Neuronal stem cell (in vitro differentiated cells): ENCODE measurements at regions not wholly inside any gene's neighbourhood (a gene's known extent, or its start where the extent isn't known, plus 50 kb on each side); places are given as distances from the start of the nearest gene placed in this dataset.
A peak's percentile ranks its signal among the peaks of the same experiment; 100 is the strongest.

ENCODE experiments used
- DNase-seq: peaks from one replicate; pipeline ENCODE4 v3.0.0-alpha.2; 2013; ENCODE audit warnings: low spot score
- H2AFZ ChIP-seq: one replicate; pipeline ENCODE4 v1.6.1; 2013; ENCODE audit warnings: mild to moderate bottlenecking, low read length, inconsistent platforms
- H2AK5ac ChIP-seq: 2 replicates; pipeline ENCODE4 v1.6.1; 2013; ENCODE audit warnings: low read depth, mild to moderate bottlenecking, inconsistent platforms, low read length, moderate library complexity, mixed read lengths
- H2BK120ac ChIP-seq: 2 replicates; pipeline ENCODE4 v1.6.1; 2013; ENCODE audit warnings: low read depth, mild to moderate bottlenecking, inconsistent platforms, low read length, moderate library complexity, mixed read lengths
- H2BK12ac ChIP-seq: one replicate; pipeline ENCODE4 v1.6.1; 2013; ENCODE audit warnings: low read length, inconsistent platforms
- H2BK15ac ChIP-seq: 2 replicates; pipeline ENCODE4 v1.6.1; 2013; ENCODE audit warnings: mild to moderate bottlenecking, low read length, inconsistent platforms, mixed read lengths
- H2BK5ac ChIP-seq: one replicate; pipeline ENCODE4 v1.6.1; 2013; ENCODE audit warnings: inconsistent platforms, mild to moderate bottlenecking, low read length, moderate library complexity
- H3K14ac ChIP-seq: one replicate; pipeline ENCODE4 v1.6.1; 2013; ENCODE audit warnings: low read length, inconsistent platforms
- H3K18ac ChIP-seq: 2 replicates; pipeline ENCODE4 v1.6.1; 2013; ENCODE audit warnings: low read length, inconsistent platforms
- H3K23ac ChIP-seq: 2 replicates; pipeline ENCODE4 v1.6.1; 2013; ENCODE audit warnings: low read depth, mild to moderate bottlenecking, mixed read lengths, low read length, inconsistent platforms; ENCODE audit not compliant: poor library complexity
- H3K27ac ChIP-seq: replicated peaks from 3 replicates; pipeline ENCODE4 v1.5.1; 2013; ENCODE audit warnings: low read length, inconsistent platforms
- H3K27me3 ChIP-seq, 3 experiments: 2 replicates each; pipeline ENCODE4 v1.6.1; 2013; ENCODE audit warnings: low read length in 3 of 3, mild to moderate bottlenecking in 2 of 3, inconsistent platforms in 1 of 3, low read depth in 1 of 3, mixed read lengths in 1 of 3, moderate library complexity in 1 of 3; ENCODE audit not compliant: control insufficient read depth in 3 of 3, insufficient read depth in 3 of 3
- H3K36me3 ChIP-seq, 2 donors: replicated peaks in 1 of 2; 2 replicates each; pipeline ENCODE4 v1.6.1; 2013; ENCODE audit warnings: low read length in 2 of 2; ENCODE audit not compliant: control insufficient read depth in 2 of 2, insufficient read depth in 2 of 2
- H3K4ac ChIP-seq: 2 replicates; pipeline ENCODE4 v1.6.1; 2013; ENCODE audit warnings: inconsistent platforms, mild to moderate bottlenecking, low read length, moderate library complexity
- H3K4me1 ChIP-seq, 2 donors: 1 replicate in 1 of 2; 2 replicates in 1 of 2; pipeline ENCODE4 v1.6.1; 2013; ENCODE audit warnings: low read length in 2 of 2, low read depth in 1 of 2; ENCODE audit not compliant: control insufficient read depth in 2 of 2, insufficient read depth in 1 of 2
- H3K4me2 ChIP-seq: one replicate; pipeline ENCODE4 v1.6.1; 2013; ENCODE audit warnings: mild to moderate bottlenecking, low read length, inconsistent platforms; ENCODE audit not compliant: insufficient read depth, poor library complexity, severe bottlenecking
- H3K4me3 ChIP-seq, 2 donors: 2 replicates each; pipeline ENCODE4 v1.5.1; 2013; ENCODE audit warnings: low read length in 2 of 2, mild to moderate bottlenecking in 2 of 2, inconsistent platforms in 1 of 2, moderate library complexity in 1 of 2
- H3K79me1 ChIP-seq: one replicate; pipeline ENCODE4 v1.6.1; 2013; ENCODE audit warnings: low read depth, mild to moderate bottlenecking, inconsistent platforms, low read length, moderate library complexity
- H3K9ac ChIP-seq: one replicate; pipeline ENCODE4 v1.6.1; 2013; ENCODE audit warnings: mild to moderate bottlenecking, low read depth, low read length, inconsistent platforms; ENCODE audit not compliant: poor library complexity
- H3K9me3 ChIP-seq, 2 donors: replicated peaks in 1 of 2; 2 replicates each; pipeline versions ENCODE3 to v1.6.1; 2013; ENCODE audit warnings: low read length in 2 of 2, mild to moderate bottlenecking in 2 of 2, inconsistent platforms in 1 of 2, low read depth in 1 of 2, mixed read lengths in 1 of 2, moderate library complexity in 1 of 2; ENCODE audit not compliant: control insufficient read depth in 2 of 2, insufficient read depth in 1 of 2
- H4K8ac ChIP-seq: one replicate; pipeline ENCODE4 v1.6.1; 2013; ENCODE audit warnings: low read depth, mild to moderate bottlenecking, inconsistent platforms, low read length, moderate library complexity
- H4K91ac ChIP-seq: one replicate; pipeline ENCODE4 v1.6.1; 2013; ENCODE audit warnings: low read length, low read depth, mild to moderate bottlenecking, inconsistent platforms; ENCODE audit not compliant: poor library complexity
- WGBS, 2 donors: extraction: QIAGEN DNeasy Blood & Tissue Kit; methylation state at CpG; one replicate each; pipeline ENCODE4 v1.1.7; 2013; ENCODE audit warnings: missing lambda C conversion rate in 2 of 2, mixed read lengths in 1 of 2; ENCODE audit not compliant: insufficient read length in 2 of 2, insufficient replicate concordance in 1 of 2; ENCODE audit errors: extremely low coverage in 2 of 2; 5-methylcytosine and 5-hydroxymethylcytosine counted together

DNA sequence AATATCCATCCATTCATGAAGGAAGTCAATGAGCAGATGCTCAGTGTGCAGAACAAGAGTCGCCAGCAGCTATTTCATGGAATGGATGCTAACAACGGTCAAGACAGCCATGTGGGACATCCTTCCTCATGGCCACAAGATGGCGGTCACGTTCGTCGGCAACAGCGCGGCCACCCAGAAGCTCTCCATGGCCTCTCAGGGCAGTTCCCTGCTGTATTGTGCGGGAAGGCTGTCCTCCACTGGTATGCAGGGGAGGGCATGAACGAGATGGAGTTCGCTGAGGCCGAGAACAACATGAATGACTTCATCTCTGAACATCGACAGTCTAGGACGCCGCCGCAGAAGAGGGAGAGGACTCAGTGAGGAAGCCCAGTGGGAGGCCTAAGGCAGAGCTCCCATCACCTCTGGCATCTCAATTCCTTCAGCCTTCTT lies 208.3 kb downstream of the TJP1 start:
- Histone ChIP-seq H2BK5ac (no peak overlapping the region), H3K79me1 (no peaks in the 10 kb centered on the region), H2BK12ac (no peak overlapping the region), H3K27me3 (no peaks in the 10 kb centered on the region), H3K23ac (no peak overlapping the region), H3K4me3 (no peak overlapping the region), H3K9me3 (peaks cover 0 to 5% of the 10 kb centered on the region in 2 donors), H3K36me3 (no peaks in the 10 kb centered on the region), H3K14ac (no peak overlapping the region), H3K9ac (no peak overlapping the region), H3K4me2 (no peak overlapping the region), H2AK5ac (no peak overlapping the region), H4K8ac (no peak overlapping the region), H4K91ac (no peak overlapping the region), H3K4me1 (peaks cover 7 to 14% of the 10 kb centered on the region in 2 donors), H3K27ac (no peak overlapping the region), H3K18ac (no peak overlapping the region), H2AFZ (no peak overlapping the region), H2BK15ac (no peak overlapping the region), H3K4ac (no peak overlapping the region), H2BK120ac (no peak overlapping the region)
- no peak for DNase-seq
- WGBS, 2 donors: no CpG with 5 or more reads among the region's 16 CpGs

DNA sequence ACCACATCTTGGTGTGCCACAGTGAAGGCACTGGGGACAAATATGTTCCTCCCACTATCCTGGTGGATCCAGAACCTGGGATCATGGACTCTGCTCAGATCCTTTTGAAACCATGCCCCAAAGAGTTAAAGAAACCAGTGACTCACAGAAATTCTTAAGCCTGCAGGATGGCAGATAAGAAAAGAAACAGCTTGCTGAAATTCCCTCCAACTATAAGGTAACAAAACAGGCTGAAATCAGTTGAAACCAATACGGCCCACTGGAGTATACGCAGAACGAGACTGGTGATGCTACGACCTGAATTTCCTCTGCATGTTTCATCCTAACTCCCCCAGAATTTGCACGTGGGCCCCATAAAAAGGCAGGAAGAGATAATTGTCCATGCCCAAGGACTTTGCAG lies 209.6 kb downstream of the TJP1 start:
- Histone ChIP-seq H3K4me2 (no peak overlapping the region), H3K9ac (no peak overlapping the region), H2AK5ac (no peak overlapping the region), H3K4me1 (peaks cover 7 to 14% of the 10 kb centered on the region in 2 donors), H4K8ac (no peak overlapping the region), H3K18ac (no peak overlapping the region), H2BK12ac (no peak overlapping the region), H4K91ac (no peak overlapping the region), H2BK5ac (no peak overlapping the region), H2BK15ac (no peak overlapping the region), H3K36me3 (no peaks in the 10 kb centered on the region), H3K14ac (no peak overlapping the region), H3K23ac (no peak overlapping the region), H3K9me3 (peaks cover 0 to 5% of the 10 kb centered on the region in 2 donors), H3K79me1 (no peaks in the 10 kb centered on the region), H2AFZ (no peak overlapping the region), H3K27me3 (no peaks in the 10 kb centered on the region), H3K27ac (peak overlapping the region; percentile 19), H2BK120ac (no peak overlapping the region), H3K4me3 (no peak overlapping the region), H3K4ac (no peak overlapping the region)
- DNase-seq: no peak
- WGBS, 2 donors: no CpG with 5 or more reads among the region's 5 CpGs

DNA sequence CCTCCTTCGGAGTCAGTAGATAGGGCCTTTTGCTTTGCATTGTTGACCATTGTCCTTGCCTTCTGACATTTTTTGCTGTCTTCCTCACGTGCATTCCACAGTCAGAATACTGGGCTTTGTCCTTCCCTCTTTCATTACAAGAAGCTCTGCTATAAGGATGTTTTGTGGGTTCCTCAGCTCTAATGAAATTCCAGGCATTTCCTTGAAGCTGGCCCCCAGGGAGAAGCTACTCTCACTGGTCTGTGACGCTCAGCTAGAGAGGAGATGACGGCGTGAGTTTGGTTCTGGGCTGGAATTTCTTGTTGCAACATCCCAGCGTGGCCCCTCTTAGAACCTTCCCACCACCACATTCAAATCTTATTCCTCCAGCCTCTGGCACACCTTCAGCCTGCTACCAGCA lies 210.2 kb downstream of the TJP1 start:
- Histone ChIP-seq H2BK12ac (no peak overlapping the region), H3K27me3 (no peaks in the 10 kb centered on the region), H3K27ac (no peak overlapping the region), H4K91ac (no peak overlapping the region), H3K18ac (no peak overlapping the region), H2BK15ac (no peak overlapping the region), H4K8ac (no peak overlapping the region), H3K4me3 (no peak overlapping the region), H2AK5ac (no peak overlapping the region), H3K23ac (no peak overlapping the region), H3K4me2 (no peak overlapping the region), H2AFZ (peak overlapping the region; percentile 48), H3K9me3 (peaks cover 0 to 5% of the 10 kb centered on the region in 2 donors), H3K4ac (no peak overlapping the region), H2BK120ac (no peak overlapping the region), H3K9ac (no peak overlapping the region), H3K4me1 (peaks cover 7 to 14% of the 10 kb centered on the region in 2 donors), H2BK5ac (no peak overlapping the region), H3K79me1 (no peaks in the 10 kb centered on the region), H3K14ac (no peak overlapping the region), H3K36me3 (no peaks in the 10 kb centered on the region)
- DNase-seq: no peak
- no CpG with 5 or more reads among the region's 6 CpGs for WGBS, 2 donors

- no peak for DNase-seq
- Histone ChIP-seq H3K4me3 (no peak overlapping the region), H3K4ac (no peak overlapping the region), H3K27me3 (no peaks in the 10 kb centered on the region), H3K18ac (no peak overlapping the region), H2BK15ac (no peak overlapping the region), H2BK5ac (no peak overlapping the region), H2BK12ac (no peak overlapping the region), H3K36me3 (no peaks in the 10 kb centered on the region), H3K4me1 (peaks cover 7 to 14% of the 10 kb centered on the region in 2 donors), H2AK5ac (no peak overlapping the region), H3K27ac (no peak overlapping the region), H3K23ac (no peak overlapping the region), H4K8ac (no peak overlapping the region), H2AFZ (peak overlapping the region; percentile 24), H3K4me2 (no peak overlapping the region), H2BK120ac (no peak overlapping the region), H3K14ac (no peak overlapping the region), H3K9ac (no peak overlapping the region), H3K9me3 (peaks cover 0 to 5% of the 10 kb centered on the region in 2 donors), H4K91ac (no peak overlapping the region), H3K79me1 (no peaks in the 10 kb centered on the region)
- no CpG with 5 or more reads among the region's 3 CpGs for WGBS, 2 donors
Observed at GRCh38 chr15:29611057-29611456, 211.2 kb downstream of the TJP1 start.
